K562 (cell line): ENCODE measurements at regions not wholly inside any gene's neighbourhood (a gene's known extent, or its start where the extent isn't known, plus 50 kb on each side); places are given as distances from the start of the nearest gene placed in this dataset.

Experiments
- MGA ChIP-seq: fragments of 450-650 bp; IDR thresholded peaks from 2 replicates; pipeline ENCODE4 v1.6.1; 2016; ENCODE audit warnings: mild to moderate bottlenecking, moderate library complexity
- NUFIP1 ChIP-seq: fragments of 450-650 bp; IDR thresholded peaks from 2 replicates; pipeline ENCODE4 v1.6.1; 2018; ENCODE audit not compliant: partially characterized antibody
- TF ChIP-seq, protein P1 (sequence below): fragments of 150-350 bp; IDR thresholded peaks from 2 replicates; pipeline ENCODE4 v1.6.1; 2014; ENCODE audit warnings: low read depth, mild to moderate bottlenecking, low read length, borderline replicate concordance

DNA sequence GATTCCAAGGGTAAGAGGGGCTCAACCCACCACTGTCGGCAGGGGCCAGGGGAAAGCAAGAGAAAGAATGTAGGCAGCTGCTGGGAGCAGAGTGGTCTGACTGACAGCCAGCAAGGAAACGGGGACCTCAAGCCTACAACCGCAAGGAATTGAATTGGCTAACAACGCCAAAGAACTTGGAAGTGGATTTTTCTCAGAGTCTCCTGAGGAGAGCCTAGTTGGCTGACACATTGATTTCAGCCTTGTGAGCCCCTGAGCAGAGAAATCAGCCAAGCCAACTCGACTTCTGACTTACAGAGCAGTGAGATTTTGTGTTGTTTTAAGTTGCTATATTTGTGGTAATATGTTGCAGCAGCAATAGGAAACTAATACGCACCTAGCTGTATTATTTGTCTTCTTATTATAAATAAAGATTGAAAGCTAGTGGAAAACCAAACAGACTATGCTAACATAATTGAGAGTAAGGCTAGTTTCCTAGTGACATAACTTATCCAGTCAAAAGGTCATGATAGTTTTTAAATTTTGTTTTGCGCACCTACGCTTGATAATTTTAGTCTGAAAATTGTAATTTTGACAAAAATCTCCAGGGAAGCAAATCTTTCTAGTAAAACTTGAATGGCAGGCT lies 145.8 kb upstream of the HCCS start (continued):
- TF ChIP-seq MGA = no peak
- TF ChIP-seq, protein P1, sequence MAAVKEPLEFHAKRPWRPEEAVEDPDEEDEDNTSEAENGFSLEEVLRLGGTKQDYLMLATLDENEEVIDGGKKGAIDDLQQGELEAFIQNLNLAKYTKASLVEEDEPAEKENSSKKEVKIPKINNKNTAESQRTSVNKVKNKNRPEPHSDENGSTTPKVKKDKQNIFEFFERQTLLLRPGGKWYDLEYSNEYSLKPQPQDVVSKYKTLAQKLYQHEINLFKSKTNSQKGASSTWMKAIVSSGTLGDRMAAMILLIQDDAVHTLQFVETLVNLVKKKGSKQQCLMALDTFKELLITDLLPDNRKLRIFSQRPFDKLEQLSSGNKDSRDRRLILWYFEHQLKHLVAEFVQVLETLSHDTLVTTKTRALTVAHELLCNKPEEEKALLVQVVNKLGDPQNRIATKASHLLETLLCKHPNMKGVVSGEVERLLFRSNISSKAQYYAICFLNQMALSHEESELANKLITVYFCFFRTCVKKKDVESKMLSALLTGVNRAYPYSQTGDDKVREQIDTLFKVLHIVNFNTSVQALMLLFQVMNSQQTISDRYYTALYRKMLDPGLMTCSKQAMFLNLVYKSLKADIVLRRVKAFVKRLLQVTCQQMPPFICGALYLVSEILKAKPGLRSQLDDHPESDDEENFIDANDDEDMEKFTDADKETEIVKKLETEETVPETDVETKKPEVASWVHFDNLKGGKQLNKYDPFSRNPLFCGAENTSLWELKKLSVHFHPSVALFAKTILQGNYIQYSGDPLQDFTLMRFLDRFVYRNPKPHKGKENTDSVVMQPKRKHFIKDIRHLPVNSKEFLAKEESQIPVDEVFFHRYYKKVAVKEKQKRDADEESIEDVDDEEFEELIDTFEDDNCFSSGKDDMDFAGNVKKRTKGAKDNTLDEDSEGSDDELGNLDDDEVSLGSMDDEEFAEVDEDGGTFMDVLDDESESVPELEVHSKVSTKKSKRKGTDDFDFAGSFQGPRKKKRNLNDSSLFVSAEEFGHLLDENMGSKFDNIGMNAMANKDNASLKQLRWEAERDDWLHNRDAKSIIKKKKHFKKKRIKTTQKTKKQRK = no peak
- no peak for TF ChIP-seq NUFIP1
